GM21576 (cell line): ENCODE measurements at regions not wholly inside any gene's neighbourhood (a gene's known extent, or its start where the extent isn't known, plus 50 kb on each side); places are given as distances from the start of the nearest gene placed in this dataset.

Source experiments
- ATAC-seq: cut with Tn5 transposase; IDR thresholded peaks from one replicate; pipeline ENCODE4 v1.9.1; 2021; ENCODE audit warnings: mild to moderate bottlenecking, moderate library complexity; ENCODE audit not compliant: unreplicated experiment

GRCh38 chr9:14560194-14560593, 133.0 kb downstream of the ZDHHC21 start:
- no peak for ATAC-seq

- ATAC-seq: no peak
These were observed 138.3 kb downstream of the ZDHHC21 start for GRCh38 chr9:14554886-14555285.

- no peak for ATAC-seq
These were observed 145.8 kb downstream of the ZDHHC21 start for GRCh38 chr9:14547245-14548060.

- ATAC-seq: no peak
These were observed 146.5 kb downstream of the ZDHHC21 start for GRCh38 chr9:14546693-14547092.

GRCh38 chr9:14542071-14542470, 151.2 kb downstream of the ZDHHC21 start:
- no peak for ATAC-seq

- no peak for ATAC-seq
These were observed 154.7 kb downstream of the ZDHHC21 start for GRCh38 chr9:14538526-14538925.

- no peak for ATAC-seq
These were observed 157.9 kb downstream of the ZDHHC21 start for GRCh38 chr9:14535161-14535955.

- no peak for ATAC-seq
These were observed 159.2 kb downstream of the ZDHHC21 start for GRCh38 chr9:14533867-14534640.

- no peak for ATAC-seq
These were observed 160.6 kb downstream of the ZDHHC21 start for GRCh38 chr9:14532456-14533115.

- no peak for ATAC-seq
These were observed 161.6 kb downstream of the ZDHHC21 start for GRCh38 chr9:14531341-14532269.

GRCh38 chr9:14530841-14531240, 162.4 kb downstream of the ZDHHC21 start:
- no peak for ATAC-seq

- ATAC-seq: no peak
These were observed 162.9 kb downstream of the ZDHHC21 start for GRCh38 chr9:14530366-14530765.

GRCh38 chr9:14529629-14530028, 163.6 kb downstream of the ZDHHC21 start:
- ATAC-seq: no peak

- ATAC-seq: no peak
These were observed 164.2 kb downstream of the ZDHHC21 start for GRCh38 chr9:14529054-14529453.

- no peak for ATAC-seq
These were observed 166.7 kb downstream of the ZDHHC21 start for GRCh38 chr9:14526504-14526903.

- no peak for ATAC-seq
These were observed 167.4 kb downstream of the ZDHHC21 start for GRCh38 chr9:14525856-14526255.

- no peak for ATAC-seq
These were observed 168.2 kb downstream of the ZDHHC21 start for GRCh38 chr9:14524873-14525515.

- ATAC-seq: no peak
These were observed 169.7 kb downstream of the ZDHHC21 start for GRCh38 chr9:14523545-14523944.
